ENCODE measurements at regions not wholly inside any gene's neighbourhood (a gene's known extent, or its start where the extent isn't known, plus 50 kb on each side); places are given as distances from the start of the nearest gene placed in this dataset.

- TF ChIP-seq, protein P1, sequence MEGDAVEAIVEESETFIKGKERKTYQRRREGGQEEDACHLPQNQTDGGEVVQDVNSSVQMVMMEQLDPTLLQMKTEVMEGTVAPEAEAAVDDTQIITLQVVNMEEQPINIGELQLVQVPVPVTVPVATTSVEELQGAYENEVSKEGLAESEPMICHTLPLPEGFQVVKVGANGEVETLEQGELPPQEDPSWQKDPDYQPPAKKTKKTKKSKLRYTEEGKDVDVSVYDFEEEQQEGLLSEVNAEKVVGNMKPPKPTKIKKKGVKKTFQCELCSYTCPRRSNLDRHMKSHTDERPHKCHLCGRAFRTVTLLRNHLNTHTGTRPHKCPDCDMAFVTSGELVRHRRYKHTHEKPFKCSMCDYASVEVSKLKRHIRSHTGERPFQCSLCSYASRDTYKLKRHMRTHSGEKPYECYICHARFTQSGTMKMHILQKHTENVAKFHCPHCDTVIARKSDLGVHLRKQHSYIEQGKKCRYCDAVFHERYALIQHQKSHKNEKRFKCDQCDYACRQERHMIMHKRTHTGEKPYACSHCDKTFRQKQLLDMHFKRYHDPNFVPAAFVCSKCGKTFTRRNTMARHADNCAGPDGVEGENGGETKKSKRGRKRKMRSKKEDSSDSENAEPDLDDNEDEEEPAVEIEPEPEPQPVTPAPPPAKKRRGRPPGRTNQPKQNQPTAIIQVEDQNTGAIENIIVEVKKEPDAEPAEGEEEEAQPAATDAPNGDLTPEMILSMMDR (IDR thresholded peaks at IDR 0.05; ENCODE audit: low read length) = no peak
- TF ChIP-seq EZH2phosphoT487 (IDR thresholded peaks at IDR 0.05; ENCODE audit: low read length) = no peak
Measured at GRCh38 chr2:129466389-129466788, 513.1 kb upstream of the RAB6C start.
